ENCODE measurements at regions not wholly inside any gene's neighbourhood (a gene's known extent, or its start where the extent isn't known, plus 50 kb on each side); places are given as distances from the start of the nearest gene placed in this dataset.
"Not testable (repeated sequence)": the region's sequence is repeated elsewhere in the genome, so short reads cannot be mapped to it uniquely, and the experiment has no call there.

DNA sequence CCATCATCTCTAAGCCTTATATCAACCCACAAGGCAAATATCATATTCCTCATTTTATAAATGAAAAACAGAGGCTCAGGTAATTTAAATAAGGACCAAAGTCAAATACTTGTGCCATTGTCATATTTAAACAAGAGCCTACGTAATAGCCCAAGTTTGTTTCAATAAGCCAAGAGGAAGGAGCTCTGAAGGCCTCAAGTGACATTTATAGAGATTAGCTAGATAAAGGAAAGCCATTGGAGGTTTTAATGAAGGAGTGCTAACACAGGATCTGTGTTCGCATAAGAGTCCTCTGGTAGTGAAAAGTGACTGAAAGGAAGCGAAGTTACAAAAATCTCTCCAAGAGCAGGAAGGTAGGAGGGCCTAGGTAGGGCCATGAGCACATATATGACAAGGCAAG is 384.9 kb upstream of the NOCT start:
- H3K36me3 ChIP-seq (ENCODE audit: insufficient read depth, insufficient read length, low read length) = no peaks in the 10 kb centered on the region
- no peaks in the 10 kb centered on the region for H3K27me3 ChIP-seq (ENCODE audit: insufficient read depth, insufficient read length)
- H3K4me3 ChIP-seq (ENCODE audit: insufficient read length, low read depth) = no peak overlapping the region
- DNase-seq (ENCODE audit: low read depth, low spot score) = no peak
- no peaks in the 10 kb centered on the region for H3K9me3 ChIP-seq (ENCODE audit: insufficient read depth, low read length)
- H3K9ac ChIP-seq (ENCODE audit: insufficient read length, low read depth) = no peak overlapping the region
- H3K4me1 ChIP-seq (ENCODE audit: insufficient read depth, insufficient read length) = no peaks in the 10 kb centered on the region
- no peak for TF ChIP-seq YY1 (IDR thresholded peaks at IDR 0.05; ENCODE audit: insufficient read depth, insufficient read length)
- no peak for TF ChIP-seq SUZ12 (IDR thresholded peaks at IDR 0.05; ENCODE audit: extremely low read depth, insufficient read depth, insufficient read length)
- TF ChIP-seq ZNF274 (IDR thresholded peaks at IDR 0.05; ENCODE audit: low read depth, low read length) = no peak

GRCh38 chr4:138629669-138630068 is 385.9 kb upstream of the NOCT start:
- DNase-seq (ENCODE audit: low read depth, low spot score) = no peak
- Histone ChIP-seq H3K27me3 (ENCODE audit: insufficient read depth, insufficient read length) (no peaks in the 10 kb centered on the region), H3K4me1 (ENCODE audit: insufficient read depth, insufficient read length) (no peaks in the 10 kb centered on the region), H3K4me3 (ENCODE audit: insufficient read length, low read depth) (no peak overlapping the region), H3K36me3 (ENCODE audit: insufficient read depth, insufficient read length, low read length) (no peaks in the 10 kb centered on the region), H3K9me3 (ENCODE audit: insufficient read depth, low read length) (no peaks in the 10 kb centered on the region), H3K9ac (ENCODE audit: insufficient read length, low read depth) (no peak overlapping the region)
- no peak for TF ChIP-seq ZNF274 (IDR thresholded peaks at IDR 0.05; ENCODE audit: low read depth, low read length)
- TF ChIP-seq YY1 (IDR thresholded peaks at IDR 0.05; ENCODE audit: insufficient read depth, insufficient read length) = no peak
- TF ChIP-seq SUZ12 (IDR thresholded peaks at IDR 0.05; ENCODE audit: extremely low read depth, insufficient read depth, insufficient read length) = no peak

- no peaks in the 10 kb centered on the region for H3K4me1 ChIP-seq (ENCODE audit: insufficient read depth, insufficient read length)
- no peak overlapping the region for H3K4me3 ChIP-seq (ENCODE audit: insufficient read length, low read depth)
- no peaks in the 10 kb centered on the region for H3K27me3 ChIP-seq (ENCODE audit: insufficient read depth, insufficient read length)
- no peak overlapping the region for H3K9ac ChIP-seq (ENCODE audit: insufficient read length, low read depth)
- no peak for DNase-seq (ENCODE audit: low read depth, low spot score)
- no peaks in the 10 kb centered on the region for H3K36me3 ChIP-seq (ENCODE audit: insufficient read depth, insufficient read length, low read length)
- no peak for TF ChIP-seq YY1 (IDR thresholded peaks at IDR 0.05; ENCODE audit: insufficient read depth, insufficient read length)
- no peaks in the 10 kb centered on the region for H3K9me3 ChIP-seq (ENCODE audit: insufficient read depth, low read length)
Observed at GRCh38 chr4:138627096-138627495, 384.9 kb upstream of the SLC7A11 start.

DNA sequence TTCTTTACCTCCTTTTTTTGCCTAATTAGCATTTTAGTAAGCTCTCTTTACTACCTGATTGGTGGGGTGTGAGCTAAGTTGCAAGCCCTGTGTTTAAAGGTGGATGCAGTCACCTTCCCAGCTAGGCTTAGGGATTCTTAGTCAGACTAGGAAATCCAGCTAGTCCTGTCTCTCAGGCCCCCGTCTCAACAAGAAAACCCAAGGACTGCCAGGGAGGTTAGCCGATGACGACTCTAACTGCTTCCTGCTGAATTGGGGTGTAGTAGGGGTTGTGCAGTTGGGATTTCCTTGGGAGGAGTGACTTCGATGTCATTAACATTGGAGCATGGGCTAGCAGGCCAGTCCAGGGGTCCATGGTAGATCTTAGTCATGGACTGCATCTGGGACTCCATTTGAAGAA is 380.2 kb upstream of the SLC7A11 start:
- H3K27me3 ChIP-seq (ENCODE audit: insufficient read depth, insufficient read length); DNase-seq (ENCODE audit: low read depth, low spot score); H3K4me1 ChIP-seq (ENCODE audit: insufficient read depth, insufficient read length); H3K9me3 ChIP-seq (ENCODE audit: insufficient read depth, low read length); H3K36me3 ChIP-seq (ENCODE audit: insufficient read depth, insufficient read length, low read length); H3K9ac ChIP-seq (ENCODE audit: insufficient read length, low read depth); H3K4me3 ChIP-seq (ENCODE audit: insufficient read length, low read depth): not testable (repeated sequence)

DNA sequence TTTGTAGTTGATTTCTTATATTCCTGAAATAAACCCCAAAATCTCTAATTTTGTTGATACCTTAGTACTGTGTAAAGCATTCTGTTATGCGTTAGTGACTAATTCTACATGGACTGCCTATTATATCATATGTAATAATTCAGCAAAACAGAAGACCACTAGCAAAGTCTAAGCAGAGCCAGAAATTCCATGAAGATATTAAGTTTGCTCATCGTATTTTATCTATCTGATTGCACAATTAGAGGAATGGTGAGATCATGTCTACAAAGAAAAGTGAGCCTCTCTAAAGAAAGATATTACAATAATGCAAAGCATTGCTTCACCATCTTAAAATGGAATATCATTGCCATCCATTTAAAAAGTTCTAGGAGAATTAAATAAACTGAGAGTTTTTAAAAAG is 374.6 kb upstream of the SLC7A11 start:
- DNase-seq (ENCODE audit: low read depth, low spot score) = no peak
- Histone ChIP-seq H3K9ac (ENCODE audit: insufficient read length, low read depth) (no peak overlapping the region), H3K4me3 (ENCODE audit: insufficient read length, low read depth) (no peak overlapping the region), H3K36me3 (ENCODE audit: insufficient read depth, insufficient read length, low read length) (no peaks in the 10 kb centered on the region), H3K4me1 (ENCODE audit: insufficient read depth, insufficient read length) (no peaks in the 10 kb centered on the region), H3K9me3 (ENCODE audit: insufficient read depth, low read length) (peaks cover 15% of the 10 kb centered on the region; the same call in 1 of the 2 replicates), H3K27me3 (ENCODE audit: insufficient read depth, insufficient read length) (no peaks in the 10 kb centered on the region)
- TF ChIP-seq SUZ12 (IDR thresholded peaks at IDR 0.05; ENCODE audit: extremely low read depth, insufficient read depth, insufficient read length) = no peak
- TF ChIP-seq ZNF274 (IDR thresholded peaks at IDR 0.05; ENCODE audit: low read depth, low read length) = no peak
- TF ChIP-seq YY1 (IDR thresholded peaks at IDR 0.05; ENCODE audit: insufficient read depth, insufficient read length) = no peak

GRCh38 chr4:138614398-138615142 is 372.4 kb upstream of the SLC7A11 start:
- Histone ChIP-seq H3K9ac (ENCODE audit: insufficient read length, low read depth) (no peak overlapping the region), H3K9me3 (ENCODE audit: insufficient read depth, low read length) (peaks cover 15% of the 10 kb centered on the region; the same call in 1 of the 2 replicates), H3K4me3 (ENCODE audit: insufficient read length, low read depth) (no peak overlapping the region), H3K36me3 (ENCODE audit: insufficient read depth, insufficient read length, low read length) (no peaks in the 10 kb centered on the region), H3K27me3 (ENCODE audit: insufficient read depth, insufficient read length) (no peaks in the 10 kb centered on the region), H3K4me1 (ENCODE audit: insufficient read depth, insufficient read length) (no peaks in the 10 kb centered on the region)
- DNase-seq (ENCODE audit: low read depth, low spot score) = no peak
- TF ChIP-seq ZNF274 (IDR thresholded peaks at IDR 0.05; ENCODE audit: low read depth, low read length) (no peak), SUZ12 (IDR thresholded peaks at IDR 0.05; ENCODE audit: extremely low read depth, insufficient read depth, insufficient read length) (no peak), YY1 (IDR thresholded peaks at IDR 0.05; ENCODE audit: insufficient read depth, insufficient read length) (no peak)

- Histone ChIP-seq H3K4me3 (ENCODE audit: insufficient read length, low read depth) (no peak overlapping the region), H3K36me3 (ENCODE audit: insufficient read depth, insufficient read length, low read length) (no peaks in the 10 kb centered on the region), H3K9me3 (ENCODE audit: insufficient read depth, low read length) (peaks cover 8% of the 10 kb centered on the region; the same call in 1 of the 2 replicates), H3K9ac (ENCODE audit: insufficient read length, low read depth) (no peak overlapping the region), H3K4me1 (ENCODE audit: insufficient read depth, insufficient read length) (no peaks in the 10 kb centered on the region), H3K27me3 (ENCODE audit: insufficient read depth, insufficient read length) (no peaks in the 10 kb centered on the region)
- TF ChIP-seq SUZ12 (IDR thresholded peaks at IDR 0.05; ENCODE audit: extremely low read depth, insufficient read depth, insufficient read length) (no peak), YY1 (IDR thresholded peaks at IDR 0.05; ENCODE audit: insufficient read depth, insufficient read length) (no peak), ZNF274 (IDR thresholded peaks at IDR 0.05; ENCODE audit: low read depth, low read length) (no peak)
- DNase-seq (ENCODE audit: low read depth, low spot score) = no peak
Observed at GRCh38 chr4:138612428-138612827, 370.3 kb upstream of the SLC7A11 start.
